ENCODE measurements at regions not wholly inside any gene's neighbourhood (a gene's known extent, or its start where the extent isn't known, plus 50 kb on each side); places are given as distances from the start of the nearest gene placed in this dataset.

GRCh38 chr1:196094821-196095220 lies 513.4 kb downstream of the KCNT2 start:
- ChIA-PET CTCF (no interaction called here), POLR2A (no interaction called here)
- TF ChIP-seq, protein P1, sequence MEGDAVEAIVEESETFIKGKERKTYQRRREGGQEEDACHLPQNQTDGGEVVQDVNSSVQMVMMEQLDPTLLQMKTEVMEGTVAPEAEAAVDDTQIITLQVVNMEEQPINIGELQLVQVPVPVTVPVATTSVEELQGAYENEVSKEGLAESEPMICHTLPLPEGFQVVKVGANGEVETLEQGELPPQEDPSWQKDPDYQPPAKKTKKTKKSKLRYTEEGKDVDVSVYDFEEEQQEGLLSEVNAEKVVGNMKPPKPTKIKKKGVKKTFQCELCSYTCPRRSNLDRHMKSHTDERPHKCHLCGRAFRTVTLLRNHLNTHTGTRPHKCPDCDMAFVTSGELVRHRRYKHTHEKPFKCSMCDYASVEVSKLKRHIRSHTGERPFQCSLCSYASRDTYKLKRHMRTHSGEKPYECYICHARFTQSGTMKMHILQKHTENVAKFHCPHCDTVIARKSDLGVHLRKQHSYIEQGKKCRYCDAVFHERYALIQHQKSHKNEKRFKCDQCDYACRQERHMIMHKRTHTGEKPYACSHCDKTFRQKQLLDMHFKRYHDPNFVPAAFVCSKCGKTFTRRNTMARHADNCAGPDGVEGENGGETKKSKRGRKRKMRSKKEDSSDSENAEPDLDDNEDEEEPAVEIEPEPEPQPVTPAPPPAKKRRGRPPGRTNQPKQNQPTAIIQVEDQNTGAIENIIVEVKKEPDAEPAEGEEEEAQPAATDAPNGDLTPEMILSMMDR (IDR thresholded peaks at IDR 0.05; ENCODE audit: control extremely low read depth, extremely low read depth, low read depth, missing control alignments), result no peak
- DNase-seq (ENCODE audit: extremely low spot score), result no peak

GRCh38 chr1:196091397-196092135 lies 516.7 kb downstream of the KCNT2 start:
- ChIA-PET POLR2A (no interaction called here), CTCF (interaction anchor here (1.0 kb wide), 1 partner anchor 15 kb away, joined by 3 read pairs; no protein-coding TSS in a partner anchor)
- DNase-seq (ENCODE audit: extremely low spot score), result no peak
- TF ChIP-seq, protein P1 (IDR thresholded peaks at IDR 0.05; ENCODE audit: control extremely low read depth, extremely low read depth, low read depth, missing control alignments), result no peak

- ChIA-PET POLR2A (no interaction called here), CTCF (interaction anchor here (0.7 to 3.5 kb wide), 7 partner anchors 11 to 65 kb away, joined by 3 to 18 read pairs (median 3); no protein-coding TSS in a partner anchor)
These were observed 518.0 kb downstream of the KCNT2 start for GRCh38 chr1:196090226-196090625.

DNA sequence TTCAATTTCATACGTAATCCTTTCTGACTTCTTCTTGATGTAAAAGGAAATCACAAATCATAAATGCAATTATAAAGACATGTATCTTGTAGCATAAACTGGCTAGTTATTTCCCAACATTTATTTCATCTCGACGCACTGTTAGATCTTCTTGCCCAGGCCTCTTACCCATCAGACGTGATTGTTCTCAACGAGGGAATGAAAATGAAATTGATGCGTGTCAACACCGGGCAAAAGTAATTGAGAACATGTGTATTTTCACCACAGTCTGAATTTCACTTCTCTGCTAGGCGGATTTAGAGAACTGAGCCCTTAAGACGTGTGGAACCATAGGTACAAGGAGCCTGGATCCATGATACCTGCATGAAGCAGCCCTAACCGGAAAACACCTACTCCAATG lies 519.7 kb downstream of the KCNT2 start:
- TF ChIP-seq, protein P1 (IDR thresholded peaks at IDR 0.05; ENCODE audit: control extremely low read depth, extremely low read depth, low read depth, missing control alignments), result no peak
- ChIA-PET POLR2A (no interaction called here), CTCF (interaction anchor here (1.2 to 3.5 kb wide), 3 partner anchors 9 to 73 kb away, joined by 3 to 18 read pairs (median 4); no protein-coding TSS in a partner anchor)

More at GRCh38 chr1:196090226-196090625, 518.0 kb downstream of the KCNT2 start:
- no peak for DNase-seq (ENCODE audit: extremely low spot score)
- TF ChIP-seq, protein P1 (IDR thresholded peaks at IDR 0.05; ENCODE audit: control extremely low read depth, extremely low read depth, low read depth, missing control alignments), result no peak

GRCh38 chr1:196078691-196079090 lies 529.5 kb downstream of the KCNT2 start:
- TF ChIP-seq, protein P1 (IDR thresholded peaks at IDR 0.05; ENCODE audit: control extremely low read depth, extremely low read depth, low read depth, missing control alignments), result no peak
- no peak for DNase-seq (ENCODE audit: extremely low spot score)
- ChIA-PET CTCF (interaction anchor here (3.8 kb wide), 1 partner anchor 11 kb away, joined by 18 read pairs; no protein-coding TSS in a partner anchor), POLR2A (no interaction called here)

More for the DNA sequence above, 519.7 kb downstream of the KCNT2 start:
- DNase-seq (ENCODE audit: extremely low spot score), result no peak

GRCh38 chr1:196075621-196076020 lies 532.6 kb downstream of the KCNT2 start:
- ChIA-PET CTCF (interaction anchor here (1.0 to 1.6 kb wide), 2 partner anchors 9 to 53 kb away, joined by 4 read pairs; no protein-coding TSS in a partner anchor), POLR2A (no interaction called here)
- no peak for DNase-seq (ENCODE audit: extremely low spot score)

More at GRCh38 chr1:196075621-196076020, 532.6 kb downstream of the KCNT2 start:
- TF ChIP-seq, protein P1 (IDR thresholded peaks at IDR 0.05; ENCODE audit: control extremely low read depth, extremely low read depth, low read depth, missing control alignments), result no peak

Data from GM10248 (cell line).